Loucy (cell line): ENCODE measurements at regions not wholly inside any gene's neighbourhood (a gene's known extent, or its start where the extent isn't known, plus 50 kb on each side); places are given as distances from the start of the nearest gene placed in this dataset.

ENCODE experiments used
- H2AFZ ChIP-seq: fragments of 200-600 bp; sonication (generic); 2 replicates; pipeline ENCODE4 v1.6.0; 2016; ENCODE audit warnings: antibody characterized with exemption, mild to moderate bottlenecking, low read length, moderate library complexity
- H3F3A ChIP-seq: fragments of 200-600 bp; 2 replicates; pipeline ENCODE4 v1.6.0; 2016; ENCODE audit warnings: antibody characterized with exemption, low read depth, mild to moderate bottlenecking
- H3K27me3 ChIP-seq: fragments of 200-600 bp; sonication (generic); 2 replicates; pipeline ENCODE4 v1.6.1; 2014; ENCODE audit warnings: low read length, mild to moderate bottlenecking; ENCODE audit not compliant: insufficient read depth, poor library complexity, severe bottlenecking
- H3K36me3 ChIP-seq: fragments of 200-600 bp; sonication (generic); 2 replicates; pipeline ENCODE4 v1.6.1; 2016; ENCODE audit warnings: low read length; ENCODE audit not compliant: insufficient read depth
- H3K4me1 ChIP-seq: fragments of 200-600 bp; sonication (generic); 2 replicates; pipeline ENCODE4 v1.5.1; 2014; ENCODE audit warnings: low read length, mild to moderate bottlenecking; ENCODE audit not compliant: insufficient read depth, poor library complexity, severe bottlenecking
- H3K4me2 ChIP-seq: fragments of 200-600 bp; sonication (generic); 2 replicates; pipeline ENCODE4 v1.6.0; 2014; ENCODE audit warnings: antibody characterized with exemption, low read length, low read depth, mild to moderate bottlenecking; ENCODE audit not compliant: poor library complexity, severe bottlenecking
- H3K4me3 ChIP-seq: fragments of 200-600 bp; sonication (generic); 2 replicates; pipeline ENCODE4 v1.5.1; 2014; ENCODE audit warnings: low read length, mild to moderate bottlenecking, mixed read lengths; ENCODE audit not compliant: poor library complexity, severe bottlenecking
- H3K79me2 ChIP-seq: fragments of 200-600 bp; sonication (generic); 2 replicates; pipeline ENCODE4 v1.6.1; 2014; ENCODE audit warnings: low read length; ENCODE audit not compliant: insufficient read depth
- H3K9ac ChIP-seq: fragments of 200-600 bp; sonication (generic); 2 replicates; pipeline ENCODE4 v1.6.0; 2014; ENCODE audit warnings: mild to moderate bottlenecking, low read depth, low read length, moderate library complexity; ENCODE audit not compliant: poor library complexity, severe bottlenecking
- H3K9me2 ChIP-seq: fragments of 200-600 bp; sonication (generic); replicated peaks from 2 replicates; pipeline ENCODE4 v1.6.1; 2016; ENCODE audit warnings: low read depth, low read length, mixed read lengths
- H3K9me3 ChIP-seq: fragments of 200-600 bp; sonication (generic); 2 replicates; pipeline ENCODE4 v1.6.1; 2014; ENCODE audit warnings: mild to moderate bottlenecking, antibody characterized with exemption, low read length, low read depth; ENCODE audit not compliant: insufficient read depth
- H4K20me1 ChIP-seq: fragments of 200-600 bp; sonication (generic); 2 replicates; pipeline ENCODE4 v1.6.0; 2014; ENCODE audit warnings: antibody characterized with exemption, low read length, mild to moderate bottlenecking; ENCODE audit not compliant: insufficient read depth, poor library complexity, severe bottlenecking
- EZH2phosphoT487 ChIP-seq: fragments of 200-600 bp; IDR thresholded peaks from 2 replicates; pipeline ENCODE4 v1.6.1; 2018; ENCODE audit warnings: antibody characterized with exemption, mild to moderate bottlenecking, moderate library complexity, borderline replicate concordance
- TF ChIP-seq, protein P1 (sequence below): fragments of 200-600 bp; sonication (generic); conservative IDR thresholded peaks from 2 replicates; pipeline ENCODE4 v1.5.1; 2014; ENCODE audit warnings: mild to moderate bottlenecking, antibody characterized with exemption, low read length

GRCh38 chr19:30144802-30145201, 202.8 kb downstream of the URI1 start:
- Histone ChIP-seq H3K9me3 (no peaks in the 10 kb centered on the region), H3K4me3 (no peak overlapping the region), H3K36me3 (no peaks in the 10 kb centered on the region), H4K20me1 (no peaks in the 10 kb centered on the region), H3K27me3 (no peaks in the 10 kb centered on the region), H2AFZ (no peak overlapping the region), H3K4me1 (no peaks in the 10 kb centered on the region), H3K4me2 (no peak overlapping the region), H3K9ac (no peak overlapping the region), H3K9me2 (no peaks in the 10 kb centered on the region), H3F3A (no peaks in the 10 kb centered on the region), H3K79me2 (no peaks in the 10 kb centered on the region)
- no peak for TF ChIP-seq EZH2phosphoT487
- TF ChIP-seq, protein P1, sequence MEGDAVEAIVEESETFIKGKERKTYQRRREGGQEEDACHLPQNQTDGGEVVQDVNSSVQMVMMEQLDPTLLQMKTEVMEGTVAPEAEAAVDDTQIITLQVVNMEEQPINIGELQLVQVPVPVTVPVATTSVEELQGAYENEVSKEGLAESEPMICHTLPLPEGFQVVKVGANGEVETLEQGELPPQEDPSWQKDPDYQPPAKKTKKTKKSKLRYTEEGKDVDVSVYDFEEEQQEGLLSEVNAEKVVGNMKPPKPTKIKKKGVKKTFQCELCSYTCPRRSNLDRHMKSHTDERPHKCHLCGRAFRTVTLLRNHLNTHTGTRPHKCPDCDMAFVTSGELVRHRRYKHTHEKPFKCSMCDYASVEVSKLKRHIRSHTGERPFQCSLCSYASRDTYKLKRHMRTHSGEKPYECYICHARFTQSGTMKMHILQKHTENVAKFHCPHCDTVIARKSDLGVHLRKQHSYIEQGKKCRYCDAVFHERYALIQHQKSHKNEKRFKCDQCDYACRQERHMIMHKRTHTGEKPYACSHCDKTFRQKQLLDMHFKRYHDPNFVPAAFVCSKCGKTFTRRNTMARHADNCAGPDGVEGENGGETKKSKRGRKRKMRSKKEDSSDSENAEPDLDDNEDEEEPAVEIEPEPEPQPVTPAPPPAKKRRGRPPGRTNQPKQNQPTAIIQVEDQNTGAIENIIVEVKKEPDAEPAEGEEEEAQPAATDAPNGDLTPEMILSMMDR: no peak

- H3K4me2 ChIP-seq: no peak overlapping the region
- H3F3A ChIP-seq: no peaks in the 10 kb centered on the region
- TF ChIP-seq, protein P1: no peak
- no peak for TF ChIP-seq EZH2phosphoT487
- no peaks in the 10 kb centered on the region for H3K79me2 ChIP-seq
- no peaks in the 10 kb centered on the region for H3K4me1 ChIP-seq
- no peaks in the 10 kb centered on the region for H3K9me2 ChIP-seq
- no peaks in the 10 kb centered on the region for H3K9me3 ChIP-seq
- H3K4me3 ChIP-seq: no peak overlapping the region
- H4K20me1 ChIP-seq: no peaks in the 10 kb centered on the region
- no peaks in the 10 kb centered on the region for H3K36me3 ChIP-seq
- H3K27me3 ChIP-seq: no peaks in the 10 kb centered on the region
- H2AFZ ChIP-seq: no peak overlapping the region
- H3K9ac ChIP-seq: no peak overlapping the region
Measured at GRCh38 chr19:30145467-30145866, 203.4 kb downstream of the URI1 start.

DNA sequence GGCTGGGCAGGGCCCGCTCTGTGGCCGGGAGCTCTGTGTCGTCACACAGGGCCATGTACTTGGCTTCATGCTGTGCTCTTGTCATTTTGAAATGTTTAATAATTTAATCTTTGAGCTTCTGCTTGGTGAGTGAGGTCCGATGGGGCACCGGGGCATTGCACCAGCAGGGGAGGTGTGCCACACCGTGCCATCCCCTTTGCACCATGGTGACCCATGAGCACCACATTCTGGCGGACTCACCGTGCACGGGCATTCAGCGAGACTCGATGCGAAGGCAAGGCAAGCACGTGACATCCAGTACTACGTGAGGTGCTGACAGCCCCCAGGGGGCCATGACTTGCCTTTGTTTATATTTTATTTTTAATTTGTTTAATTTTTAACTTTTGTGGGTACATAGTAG, 204.3 kb downstream of the URI1 start:
- Histone ChIP-seq H3F3A (no peaks in the 10 kb centered on the region), H3K9me3 (no peaks in the 10 kb centered on the region), H2AFZ (no peak overlapping the region), H3K4me1 (no peaks in the 10 kb centered on the region), H3K9me2 (no peaks in the 10 kb centered on the region), H4K20me1 (no peaks in the 10 kb centered on the region), H3K27me3 (no peaks in the 10 kb centered on the region), H3K9ac (no peak overlapping the region), H3K4me2 (no peak overlapping the region), H3K4me3 (no peak overlapping the region), H3K79me2 (no peaks in the 10 kb centered on the region), H3K36me3 (no peaks in the 10 kb centered on the region)
- TF ChIP-seq, protein P1: no peak
- no peak for TF ChIP-seq EZH2phosphoT487
